Erythroblast (primary cell): ENCODE measurements at regions not wholly inside any gene's neighbourhood (a gene's known extent, or its start where the extent isn't known, plus 50 kb on each side); places are given as distances from the start of the nearest gene placed in this dataset.

Source experiments
- GATA1 ChIP-seq: IDR thresholded peaks from 2 replicates; pipeline ENCODE4 v1.6.1; 2011; ENCODE audit warnings: low read depth, mild to moderate bottlenecking, control low read depth, low read length, moderate library complexity
- POLR2A ChIP-seq: IDR thresholded peaks from 2 replicates; pipeline ENCODE4 v1.6.1; 2011; ENCODE audit warnings: mild to moderate bottlenecking, low read length

DNA sequence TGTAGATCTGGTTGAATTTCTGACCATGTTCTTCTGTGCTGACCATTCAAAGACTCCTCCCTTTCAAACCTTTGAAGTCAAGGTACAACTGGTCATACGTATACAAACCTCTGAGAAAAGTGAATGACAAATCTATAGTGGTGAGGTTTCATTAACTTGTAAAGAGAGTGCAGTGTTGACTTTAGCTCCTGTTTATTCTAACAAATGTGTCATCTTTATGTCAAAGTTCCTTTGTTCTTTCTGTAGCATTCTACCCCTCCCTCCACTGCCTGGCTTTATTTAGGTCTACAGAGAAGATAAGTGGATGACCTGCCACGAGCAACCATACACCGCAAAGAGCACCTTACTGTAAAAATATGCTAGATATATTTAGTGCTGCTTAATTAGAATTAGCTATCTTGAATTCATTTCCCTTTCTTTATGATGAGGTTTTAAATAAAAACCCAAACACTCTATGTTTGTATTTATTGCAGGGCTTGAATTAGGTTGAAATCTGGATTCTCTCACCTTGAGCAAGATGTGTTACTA lies 520.0 kb upstream of the CDH11 start:
- TF ChIP-seq POLR2A (no peak), GATA1 (no peak)
